B cell (primary cell): ENCODE measurements at regions not wholly inside any gene's neighbourhood (a gene's known extent, or its start where the extent isn't known, plus 50 kb on each side); places are given as distances from the start of the nearest gene placed in this dataset.

ENCODE experiments used
- ATAC-seq: fragments of 200-7000 bp; cut with Tn5 transposase; one replicate; pipeline ENCODE4 v1.10.0; 2021; ENCODE audit warnings: low read depth, mild to moderate bottlenecking, moderate number of reproducible peaks, moderate library complexity
- CTCF ChIA-PET: fragments of 350-600 bp; sonication (Branson Sonifier 250); formaldehyde crosslinking; loops from one replicate; lab custom pipeline; 2021; ENCODE audit warnings: antibody characterized with exemption, inconsistent platforms; lab: Charles Lee
- POLR2A ChIA-PET: fragments of 350-600 bp; sonication (Branson Sonifier 250); formaldehyde crosslinking; loops from one replicate; lab custom pipeline; 2021; ENCODE audit warnings: antibody characterized with exemption; lab: Charles Lee
- DNase-seq: peaks from one replicate; pipeline ENCODE4 v3.0.0; 2013
- H2AFZ ChIP-seq: 2 replicates; pipeline ENCODE4 v1.6.1; 2012; ENCODE audit warnings: mild to moderate bottlenecking, low read depth, low read length; ENCODE audit not compliant: insufficient read depth, poor library complexity, severe bottlenecking
- H3K27ac ChIP-seq, 2 donors: 1 replicate in 1 of 2; 2 replicates in 1 of 2; pipeline ENCODE4 v1.5.1; 2012 to 2013; ENCODE audit warnings: low read length in 2 of 2, mild to moderate bottlenecking in 2 of 2, moderate library complexity in 1 of 2
- H3K27me3 ChIP-seq, 4 experiments: fragments of 200-600 bp in 1 of 4; sonication (generic) in 1 of 4; replicated peaks in 1 of 4; 1 replicate in 2 of 4; 2 replicates in 2 of 4; pipeline versions ENCODE4 v1.6.1 to v1.7.0; 2013 to 2016; ENCODE audit warnings: low read length in 3 of 4, mild to moderate bottlenecking in 2 of 4, mixed read lengths in 1 of 4, moderate library complexity in 1 of 4; ENCODE audit not compliant: insufficient read depth in 4 of 4, control insufficient read depth in 3 of 4; ENCODE audit errors: control extremely low read depth in 1 of 4
- H3K36me3 ChIP-seq, 2 experiments: replicated peaks in 1 of 2; 1 replicate in 1 of 2; 2 replicates in 1 of 2; pipeline versions ENCODE4 v1.6.1 to v1.7.1; 2013; ENCODE audit warnings: low read length in 1 of 2; ENCODE audit not compliant: insufficient read depth in 2 of 2, control insufficient read depth in 1 of 2; ENCODE audit errors: control extremely low read depth in 1 of 2, extremely low read depth in 1 of 2
- H3K4me1 ChIP-seq, 2 donors: fragments of 200-600 bp in 1 of 2; sonication (generic) in 1 of 2; 1 replicate in 1 of 2; 2 replicates in 1 of 2; pipeline versions ENCODE4 v1.5.1 to v1.6.1; 2013 to 2017; ENCODE audit warnings: low read length in 2 of 2; ENCODE audit not compliant: control insufficient read depth in 2 of 2, insufficient read depth in 2 of 2
- H3K4me2 ChIP-seq: replicated peaks from 2 replicates; pipeline ENCODE3; 2012; ENCODE audit warnings: mild to moderate bottlenecking, low read depth, low read length; ENCODE audit not compliant: poor library complexity, severe bottlenecking
- H3K4me3 ChIP-seq, 5 experiments: fragments of 200-600 bp in 1 of 5; sonication (generic) in 1 of 5; 1 replicate in 3 of 5; 2 replicates in 2 of 5; pipeline versions ENCODE4 v1.5.1 to v1.7.0; 2011 to 2016; ENCODE audit warnings: low read length in 4 of 5, mild to moderate bottlenecking in 4 of 5, low read depth in 2 of 5, control low read depth in 1 of 5, moderate library complexity in 1 of 5; ENCODE audit not compliant: insufficient read depth in 1 of 5; ENCODE audit errors: control extremely low read depth in 1 of 5, extremely low read depth in 1 of 5
- H3K79me2 ChIP-seq: fragments of 200-600 bp; sonication (generic); one replicate; pipeline ENCODE4 v1.6.0; 2016; ENCODE audit warnings: low read length; ENCODE audit not compliant: control insufficient read depth, insufficient read depth
- H3K9ac ChIP-seq: fragments of 200-600 bp; sonication (generic); 2 replicates; pipeline ENCODE4 v1.6.1; 2017; ENCODE audit warnings: mild to moderate bottlenecking, low read length, moderate library complexity
- H3K9me3 ChIP-seq, 3 donors: one replicate each; pipeline versions ENCODE4 v1.6.1 to v1.7.1; 2013; ENCODE audit warnings: low read length in 2 of 3; ENCODE audit not compliant: control insufficient read depth in 2 of 3, insufficient read depth in 1 of 3; ENCODE audit errors: control extremely low read depth in 1 of 3
- H4K20me1 ChIP-seq: 2 replicates; pipeline ENCODE4 v1.6.0; 2012; ENCODE audit warnings: mild to moderate bottlenecking, low read length; ENCODE audit not compliant: insufficient read depth, control insufficient read depth, poor library complexity, severe bottlenecking
- H3K27ac Mint-ChIP-seq: one replicate; pipeline ENCODE4 v1.8.0; 2021; ENCODE audit warnings: mixed read lengths
- H3K27me3 Mint-ChIP-seq: one replicate; pipeline ENCODE4 v1.8.0; 2021; ENCODE audit warnings: mixed read lengths
- H3K4me1 Mint-ChIP-seq: one replicate; pipeline ENCODE4 v1.8.0; 2021; ENCODE audit warnings: mixed read lengths
- H3K4me3 Mint-ChIP-seq: one replicate; pipeline ENCODE4 v1.8.0; 2021; ENCODE audit warnings: mixed read lengths
- H3K9me3 Mint-ChIP-seq: one replicate; pipeline ENCODE4 v1.8.0; 2022; ENCODE audit warnings: mixed read lengths; ENCODE audit not compliant: insufficient read depth
- EZH2 ChIP-seq: IDR thresholded peaks from 2 replicates; pipeline ENCODE4 v1.6.1; 2012; ENCODE audit warnings: borderline replicate concordance, low read depth, mild to moderate bottlenecking, moderate library complexity, low read length; ENCODE audit not compliant: insufficient read depth, poor library complexity, severe bottlenecking
- WGBS: methylation state at CpG from one replicate; pipeline ENCODE4 v1.1.5; 2013; ENCODE audit warnings: missing lambda C conversion rate; ENCODE audit not compliant: insufficient coverage; 5-methylcytosine and 5-hydroxymethylcytosine counted together
- intact Hi-C: fragments of 100-400 bp; cut with micrococcal nuclease; formaldehyde crosslinking; loops from one replicate; pipeline ENCODE4 v1.10.0; 2022
- TF ChIP-seq, protein P1 (sequence below): fragments of 200-600 bp; IDR thresholded peaks from one replicate; pipeline ENCODE4 v1.8.0; 2022; ENCODE audit warnings: antibody characterized with exemption, mild to moderate bottlenecking

DNA sequence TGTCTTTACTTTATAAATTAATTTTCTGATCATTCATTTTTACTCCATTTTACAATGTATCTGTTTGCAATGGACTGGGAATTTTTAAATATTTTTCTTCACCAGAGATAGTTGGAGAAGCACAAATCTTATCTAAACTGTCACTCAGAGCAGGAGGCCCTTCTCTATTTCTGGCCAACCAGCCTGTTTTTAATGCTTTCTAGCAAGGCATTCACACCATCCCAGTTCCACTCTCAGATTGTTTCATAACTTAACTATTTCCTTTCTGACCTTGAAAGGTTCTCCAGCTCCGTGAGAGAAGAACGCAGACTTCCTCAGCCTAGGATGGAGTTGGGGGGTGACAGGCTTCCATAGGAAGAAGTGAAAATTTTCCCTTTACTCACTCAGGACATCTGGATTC is 155.8 kb downstream of the SKIDA1 start:
- Mint-ChIP-seq H3K4me1 (no peaks in the 10 kb centered on the region), H3K4me3 (no peak overlapping the region), H3K9me3 (no peaks in the 10 kb centered on the region), H3K27me3 (no peaks in the 10 kb centered on the region), H3K27ac (no peak overlapping the region)
- Histone ChIP-seq H3K4me3 (no peak overlapping the region), H3K9ac (no peak overlapping the region), H2AFZ (no peak overlapping the region), H3K9me3 (no peaks in the 10 kb centered on the region), H4K20me1 (no peaks in the 10 kb centered on the region), H3K27me3 (peaks cover 0 to 2% (median 0%) of the 10 kb centered on the region in 4 experiments), H3K79me2 (no peaks in the 10 kb centered on the region), H3K4me1 (no peaks in the 10 kb centered on the region), H3K36me3 (no peaks in the 10 kb centered on the region), H3K4me2 (no peak overlapping the region), H3K27ac (no peak overlapping the region)
- ChIA-PET POLR2A (no interaction called here), CTCF (no interaction called here)
- no peak for DNase-seq
- intact Hi-C loops, result no loop called here
- TF ChIP-seq, protein P1, sequence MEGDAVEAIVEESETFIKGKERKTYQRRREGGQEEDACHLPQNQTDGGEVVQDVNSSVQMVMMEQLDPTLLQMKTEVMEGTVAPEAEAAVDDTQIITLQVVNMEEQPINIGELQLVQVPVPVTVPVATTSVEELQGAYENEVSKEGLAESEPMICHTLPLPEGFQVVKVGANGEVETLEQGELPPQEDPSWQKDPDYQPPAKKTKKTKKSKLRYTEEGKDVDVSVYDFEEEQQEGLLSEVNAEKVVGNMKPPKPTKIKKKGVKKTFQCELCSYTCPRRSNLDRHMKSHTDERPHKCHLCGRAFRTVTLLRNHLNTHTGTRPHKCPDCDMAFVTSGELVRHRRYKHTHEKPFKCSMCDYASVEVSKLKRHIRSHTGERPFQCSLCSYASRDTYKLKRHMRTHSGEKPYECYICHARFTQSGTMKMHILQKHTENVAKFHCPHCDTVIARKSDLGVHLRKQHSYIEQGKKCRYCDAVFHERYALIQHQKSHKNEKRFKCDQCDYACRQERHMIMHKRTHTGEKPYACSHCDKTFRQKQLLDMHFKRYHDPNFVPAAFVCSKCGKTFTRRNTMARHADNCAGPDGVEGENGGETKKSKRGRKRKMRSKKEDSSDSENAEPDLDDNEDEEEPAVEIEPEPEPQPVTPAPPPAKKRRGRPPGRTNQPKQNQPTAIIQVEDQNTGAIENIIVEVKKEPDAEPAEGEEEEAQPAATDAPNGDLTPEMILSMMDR, result no peak
- no peak for TF ChIP-seq EZH2
- no peak for ATAC-seq
- no CpG with 5 or more reads among the region's 2 CpGs for WGBS

DNA sequence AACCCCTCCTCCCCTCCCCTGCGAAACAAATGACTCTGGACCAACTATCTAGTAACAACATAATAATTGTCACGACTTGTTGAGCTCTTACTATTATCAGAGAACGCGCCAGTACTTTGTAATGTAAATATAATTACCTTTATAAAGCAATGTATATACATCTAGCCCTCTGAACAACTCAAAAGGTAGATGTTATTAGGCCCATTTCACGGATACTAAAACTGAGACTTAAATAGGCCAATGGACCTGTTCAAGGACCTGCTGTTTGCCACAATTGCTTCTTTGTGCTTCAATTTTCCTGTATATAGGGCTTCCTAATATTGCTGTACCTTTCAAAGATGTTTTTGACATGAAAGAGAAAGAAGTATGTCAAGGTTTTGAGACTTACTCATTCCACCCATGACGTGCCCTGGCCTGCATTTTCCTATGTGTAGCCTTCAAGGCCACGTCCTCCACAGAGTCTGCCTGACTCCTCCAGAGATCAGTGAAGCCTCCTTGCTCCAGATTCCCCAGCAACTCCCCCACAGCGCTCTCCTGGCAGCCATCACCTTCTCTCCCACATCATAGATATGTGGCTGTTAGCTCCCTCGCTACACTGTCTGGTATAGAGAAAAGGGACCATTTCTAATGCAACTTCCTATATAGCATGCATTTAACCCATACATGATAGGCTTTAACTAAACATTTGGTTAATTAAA is 156.6 kb downstream of the SKIDA1 start:
- ChIA-PET POLR2A (no interaction called here), CTCF (no interaction called here)
- H3K4me1 ChIP-seq, result no peaks in the 10 kb centered on the region
- Mint-ChIP-seq H3K4me1 (no peaks in the 10 kb centered on the region), H3K27me3 (no peaks in the 10 kb centered on the region), H3K4me3 (no peak overlapping the region), H3K27ac (no peak overlapping the region), H3K9me3 (no peaks in the 10 kb centered on the region)
- 90% methylated on average over 2 of the region's 9 CpGs for WGBS
- H3K27ac ChIP-seq, result no peak overlapping the region
- no peak overlapping the region for H3K4me3 ChIP-seq
- no peak for DNase-seq
- ATAC-seq, result no peak
- H3K79me2 ChIP-seq, result no peaks in the 10 kb centered on the region
- no peak overlapping the region for H3K9ac ChIP-seq
- H2AFZ ChIP-seq, result no peak overlapping the region
- no peaks in the 10 kb centered on the region for H3K36me3 ChIP-seq
- intact Hi-C loops, result no loop called here
- H3K9me3 ChIP-seq, result no peaks in the 10 kb centered on the region
- H4K20me1 ChIP-seq, result no peaks in the 10 kb centered on the region
- H3K27me3 ChIP-seq, result peaks cover 0 to 2% (median 0%) of the 10 kb centered on the region in 4 experiments
- no peak for TF ChIP-seq EZH2
- TF ChIP-seq, protein P1, result no peak
- H3K4me2 ChIP-seq, result no peak overlapping the region
